Panc1 (cell line): ENCODE measurements at regions not wholly inside any gene's neighbourhood (a gene's known extent, or its start where the extent isn't known, plus 50 kb on each side); places are given as distances from the start of the nearest gene placed in this dataset.

ENCODE experiments used
- POLR2AphosphoS5 ChIP-seq: IDR thresholded peaks from 2 replicates; pipeline ENCODE4 v1.6.1; 2012; ENCODE audit warnings: mild to moderate bottlenecking, low read depth, low read length, moderate library complexity
- REST ChIP-seq, 2 experiments: IDR thresholded peaks; 2 replicates each; pipeline ENCODE4 v1.6.1; 2011 to 2012; ENCODE audit warnings: low read depth in 2 of 2, control low read depth in 1 of 2, low read length in 1 of 2, mild to moderate bottlenecking in 1 of 2, moderate library complexity in 1 of 2; ENCODE audit not compliant: insufficient read depth in 1 of 2
- SIN3A ChIP-seq: IDR thresholded peaks from 2 replicates; pipeline ENCODE4 v1.6.1; 2012; ENCODE audit warnings: low read depth, mild to moderate bottlenecking, low read length, moderate library complexity, borderline replicate concordance; ENCODE audit not compliant: insufficient read depth
- TF ChIP-seq, protein P1 (sequence below): fragments of 450-650 bp; IDR thresholded peaks from 2 replicates; pipeline ENCODE4 v1.5.1; 2017; ENCODE audit warnings: mild to moderate bottlenecking

GRCh38 chr9:82275258-82275927, 286.8 kb downstream of the SPATA31D1 start:
- TF ChIP-seq, protein P1, sequence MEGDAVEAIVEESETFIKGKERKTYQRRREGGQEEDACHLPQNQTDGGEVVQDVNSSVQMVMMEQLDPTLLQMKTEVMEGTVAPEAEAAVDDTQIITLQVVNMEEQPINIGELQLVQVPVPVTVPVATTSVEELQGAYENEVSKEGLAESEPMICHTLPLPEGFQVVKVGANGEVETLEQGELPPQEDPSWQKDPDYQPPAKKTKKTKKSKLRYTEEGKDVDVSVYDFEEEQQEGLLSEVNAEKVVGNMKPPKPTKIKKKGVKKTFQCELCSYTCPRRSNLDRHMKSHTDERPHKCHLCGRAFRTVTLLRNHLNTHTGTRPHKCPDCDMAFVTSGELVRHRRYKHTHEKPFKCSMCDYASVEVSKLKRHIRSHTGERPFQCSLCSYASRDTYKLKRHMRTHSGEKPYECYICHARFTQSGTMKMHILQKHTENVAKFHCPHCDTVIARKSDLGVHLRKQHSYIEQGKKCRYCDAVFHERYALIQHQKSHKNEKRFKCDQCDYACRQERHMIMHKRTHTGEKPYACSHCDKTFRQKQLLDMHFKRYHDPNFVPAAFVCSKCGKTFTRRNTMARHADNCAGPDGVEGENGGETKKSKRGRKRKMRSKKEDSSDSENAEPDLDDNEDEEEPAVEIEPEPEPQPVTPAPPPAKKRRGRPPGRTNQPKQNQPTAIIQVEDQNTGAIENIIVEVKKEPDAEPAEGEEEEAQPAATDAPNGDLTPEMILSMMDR, result no peak
- TF ChIP-seq REST (IDR thresholded peaks at IDR 0.05; ENCODE audit: insufficient read depth in 1 of 2, low read depth in 2 of 2, low read length in 1 of 2) (no peak), SIN3A (no peak), POLR2AphosphoS5 (no peak)
